CD14-positive monocyte (primary cell): ENCODE measurements at regions not wholly inside any gene's neighbourhood (a gene's known extent, or its start where the extent isn't known, plus 50 kb on each side); places are given as distances from the start of the nearest gene placed in this dataset.

Experiments used
- DNase-seq, 3 donors: peaks; one replicate each; pipeline ENCODE4 v3.0.0-alpha.2; 2011 to 2022
- H2AFZ ChIP-seq: 2 replicates; pipeline ENCODE4 v1.6.0; 2012; ENCODE audit warnings: mild to moderate bottlenecking, low read depth, low read length, inconsistent platforms; ENCODE audit not compliant: insufficient read depth, poor library complexity, severe bottlenecking
- H3K27ac ChIP-seq, 2 donors: 1 replicate in 1 of 2; 2 replicates in 1 of 2; pipeline ENCODE4 v1.5.1; 2012 to 2013; ENCODE audit warnings: low read length in 2 of 2, control low read depth in 1 of 2, inconsistent platforms in 1 of 2, low read depth in 1 of 2, mild to moderate bottlenecking in 1 of 2
- H3K27me3 ChIP-seq, 2 donors: one replicate each; pipeline versions ENCODE4 v1.6.0 to v1.6.1; 2011 to 2013; ENCODE audit warnings: low read length in 2 of 2; ENCODE audit not compliant: control insufficient read depth in 2 of 2, insufficient read depth in 2 of 2
- H3K36me3 ChIP-seq, 2 donors: replicated peaks in 1 of 2; 1 replicate in 1 of 2; 2 replicates in 1 of 2; pipeline versions ENCODE4 v1.5.1 to v1.6.1; 2012 to 2013; ENCODE audit warnings: low read length in 2 of 2, control low read depth in 1 of 2, inconsistent platforms in 1 of 2, mild to moderate bottlenecking in 1 of 2; ENCODE audit not compliant: insufficient read depth in 2 of 2, control insufficient read depth in 1 of 2
- H3K4me1 ChIP-seq, 2 donors: 1 replicate in 1 of 2; 2 replicates in 1 of 2; pipeline versions ENCODE4 v1.5.1 to v1.6.1; 2012 to 2013; ENCODE audit warnings: low read length in 2 of 2, control low read depth in 1 of 2, inconsistent platforms in 1 of 2, mild to moderate bottlenecking in 1 of 2, moderate library complexity in 1 of 2; ENCODE audit not compliant: insufficient read depth in 2 of 2, control insufficient read depth in 1 of 2
- H3K4me2 ChIP-seq: replicated peaks from 2 replicates; pipeline ENCODE3; 2012; ENCODE audit warnings: low read length, moderate library complexity, mild to moderate bottlenecking; ENCODE audit not compliant: poor library complexity, severe bottlenecking; ENCODE audit errors: extremely low read depth
- H3K4me3 ChIP-seq, 3 experiments: fragments of 200-600 bp in 1 of 3; sonication (generic) in 1 of 3; replicated peaks in 1 of 3; 1 replicate in 2 of 3; 2 replicates in 1 of 3; pipeline ENCODE4 v1.5.1; 2011 to 2013; ENCODE audit warnings: low read length in 3 of 3, mild to moderate bottlenecking in 3 of 3, control low read depth in 2 of 3, low read depth in 2 of 3, inconsistent platforms in 1 of 3, moderate library complexity in 1 of 3
- H3K79me2 ChIP-seq: 2 replicates; pipeline ENCODE4 v1.6.0; 2012; ENCODE audit warnings: mild to moderate bottlenecking, control low read depth, inconsistent platforms, low read length, moderate library complexity; ENCODE audit not compliant: insufficient read depth
- H3K9ac ChIP-seq: 2 replicates; pipeline ENCODE4 v1.6.0; 2017; ENCODE audit warnings: low read length, mild to moderate bottlenecking; ENCODE audit not compliant: insufficient read depth, poor library complexity, severe bottlenecking
- H3K9me3 ChIP-seq, 2 donors: replicated peaks in 1 of 2; 1 replicate in 1 of 2; 2 replicates in 1 of 2; pipeline versions ENCODE4 v1.5.1 to v1.6.1; 2012 to 2013; ENCODE audit warnings: low read length in 2 of 2, control low read depth in 1 of 2; ENCODE audit not compliant: control insufficient read depth in 1 of 2, insufficient read depth in 1 of 2
- H4K20me1 ChIP-seq: 2 replicates; pipeline ENCODE4 v1.6.0; 2012; ENCODE audit warnings: mild to moderate bottlenecking, low read length, control low read depth, moderate library complexity; ENCODE audit not compliant: insufficient read depth
- H3K27ac Mint-ChIP-seq, 7 donors: one replicate each; pipeline ENCODE4 v1.8.0; 2020; ENCODE audit warnings: mild to moderate bottlenecking in 7 of 7, mixed read lengths in 7 of 7, moderate library complexity in 6 of 7, inconsistent platforms in 2 of 7
- H3K27me3 Mint-ChIP-seq, 3 donors: one replicate each; pipeline ENCODE4 v1.8.0; 2021 to 2022; ENCODE audit warnings: low read depth in 3 of 3, mild to moderate bottlenecking in 3 of 3, mixed read lengths in 3 of 3, moderate library complexity in 3 of 3, inconsistent platforms in 1 of 3
- H3K36me3 Mint-ChIP-seq, 2 donors: one replicate each; pipeline ENCODE4 v1.8.0; 2020; ENCODE audit warnings: mixed read lengths in 2 of 2, inconsistent platforms in 1 of 2, mild to moderate bottlenecking in 1 of 2
- H3K4me1 Mint-ChIP-seq: one replicate; pipeline ENCODE4 v1.8.0; 2020; ENCODE audit warnings: mild to moderate bottlenecking, mixed read lengths
- H3K4me3 Mint-ChIP-seq, 2 donors: one replicate each; pipeline ENCODE4 v1.8.0; 2020; ENCODE audit warnings: mild to moderate bottlenecking in 2 of 2, mixed read lengths in 2 of 2, moderate library complexity in 1 of 2
- H3K9me3 Mint-ChIP-seq, 7 donors: one replicate each; pipeline ENCODE4 v1.8.0; 2020 to 2022; ENCODE audit warnings: mixed read lengths in 7 of 7, mild to moderate bottlenecking in 6 of 7, moderate library complexity in 6 of 7, inconsistent platforms in 2 of 7
- WGBS: methylation state at CpG from one replicate; pipeline ENCODE4 v1.1.5; 2013; ENCODE audit warnings: missing lambda C conversion rate; ENCODE audit not compliant: insufficient coverage; 5-methylcytosine and 5-hydroxymethylcytosine counted together
- intact Hi-C, 2 donors: fragments of 100-400 bp; cut with micrococcal nuclease; formaldehyde crosslinking; loops; one replicate each; pipeline versions ENCODE4 v1.15.0 to v1.15.1; 2023
- TF ChIP-seq, protein P1 (sequence below): fragments of 200-600 bp; IDR thresholded peaks from one replicate; pipeline ENCODE4 v1.8.0; 2022; ENCODE audit warnings: antibody characterized with exemption, mild to moderate bottlenecking

DNA sequence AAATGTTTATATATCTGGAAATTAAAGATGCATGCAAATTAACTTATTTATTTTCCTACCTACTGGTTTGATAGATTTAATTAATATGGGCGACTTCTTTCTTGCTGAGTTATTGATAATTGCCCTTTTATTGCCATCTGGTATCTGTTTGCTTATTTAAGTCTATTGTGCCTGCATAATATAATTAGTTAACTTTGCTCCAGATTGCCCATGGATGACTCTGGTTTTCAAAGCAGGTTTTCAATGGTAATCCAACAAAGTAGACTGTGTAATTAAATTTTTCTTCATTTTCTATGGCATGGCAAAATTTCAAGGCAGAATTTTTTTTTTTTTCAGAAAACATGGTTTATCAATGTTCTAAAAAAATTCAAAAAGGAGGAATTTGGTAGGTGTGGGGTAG, 1092.0 kb downstream of the GRIK2 start:
- Histone ChIP-seq H3K4me2 (no peak overlapping the region), H4K20me1 (no peaks in the 10 kb centered on the region), H3K4me1 (no peaks in the 10 kb centered on the region), H3K27ac (no peak overlapping the region), H3K9ac (no peak overlapping the region), H3K79me2 (no peaks in the 10 kb centered on the region), H3K4me3 (no peak overlapping the region), H2AFZ (no peak overlapping the region), H3K36me3 (no peaks in the 10 kb centered on the region), H3K9me3 (peaks cover 0 to 5% of the 10 kb centered on the region in 2 donors), H3K27me3 (no peaks in the 10 kb centered on the region)
- DNase-seq = no peak
- no peak overlapping the region for H3K27ac Mint-ChIP-seq
- intact Hi-C loops = no loop called here
- H3K4me3 Mint-ChIP-seq = no peak overlapping the region
- WGBS = no CpG with 5 or more reads among the region's 1 CpG
- no peaks in the 10 kb centered on the region for H3K27me3 Mint-ChIP-seq
- H3K9me3 Mint-ChIP-seq = no peaks in the 10 kb centered on the region
- H3K36me3 Mint-ChIP-seq = no peaks in the 10 kb centered on the region
- TF ChIP-seq, protein P1, sequence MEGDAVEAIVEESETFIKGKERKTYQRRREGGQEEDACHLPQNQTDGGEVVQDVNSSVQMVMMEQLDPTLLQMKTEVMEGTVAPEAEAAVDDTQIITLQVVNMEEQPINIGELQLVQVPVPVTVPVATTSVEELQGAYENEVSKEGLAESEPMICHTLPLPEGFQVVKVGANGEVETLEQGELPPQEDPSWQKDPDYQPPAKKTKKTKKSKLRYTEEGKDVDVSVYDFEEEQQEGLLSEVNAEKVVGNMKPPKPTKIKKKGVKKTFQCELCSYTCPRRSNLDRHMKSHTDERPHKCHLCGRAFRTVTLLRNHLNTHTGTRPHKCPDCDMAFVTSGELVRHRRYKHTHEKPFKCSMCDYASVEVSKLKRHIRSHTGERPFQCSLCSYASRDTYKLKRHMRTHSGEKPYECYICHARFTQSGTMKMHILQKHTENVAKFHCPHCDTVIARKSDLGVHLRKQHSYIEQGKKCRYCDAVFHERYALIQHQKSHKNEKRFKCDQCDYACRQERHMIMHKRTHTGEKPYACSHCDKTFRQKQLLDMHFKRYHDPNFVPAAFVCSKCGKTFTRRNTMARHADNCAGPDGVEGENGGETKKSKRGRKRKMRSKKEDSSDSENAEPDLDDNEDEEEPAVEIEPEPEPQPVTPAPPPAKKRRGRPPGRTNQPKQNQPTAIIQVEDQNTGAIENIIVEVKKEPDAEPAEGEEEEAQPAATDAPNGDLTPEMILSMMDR = no peak
- no peaks in the 10 kb centered on the region for H3K4me1 Mint-ChIP-seq

- Histone ChIP-seq H3K27me3 (no peaks in the 10 kb centered on the region), H3K9ac (no peak overlapping the region), H3K4me2 (no peak overlapping the region), H2AFZ (no peak overlapping the region), H3K27ac (no peak overlapping the region), H3K36me3 (no peaks in the 10 kb centered on the region), H3K4me3 (no peak overlapping the region), H3K79me2 (no peaks in the 10 kb centered on the region), H3K9me3 (no peaks in the 10 kb centered on the region), H4K20me1 (no peaks in the 10 kb centered on the region), H3K4me1 (no peaks in the 10 kb centered on the region)
- H3K4me3 Mint-ChIP-seq = no peak overlapping the region
- no peak overlapping the region for H3K27ac Mint-ChIP-seq
- H3K9me3 Mint-ChIP-seq = peaks cover 0 to 3% (median 0%) of the 10 kb centered on the region in 7 donors
- intact Hi-C loops = no loop called here
- no peak for DNase-seq
- WGBS = 60% methylated on average over 2 of the region's 7 CpGs
- no peaks in the 10 kb centered on the region for H3K36me3 Mint-ChIP-seq
- H3K27me3 Mint-ChIP-seq = peaks cover 0 to 2% (median 0%) of the 10 kb centered on the region in 3 donors
- TF ChIP-seq, protein P1 = no peak
- no peaks in the 10 kb centered on the region for H3K4me1 Mint-ChIP-seq
Measured at GRCh38 chr6:102474041-102474807, 1080.7 kb downstream of the GRIK2 start.
